ENCODE measurements at regions not wholly inside any gene's neighbourhood (a gene's known extent, or its start where the extent isn't known, plus 50 kb on each side); places are given as distances from the start of the nearest gene placed in this dataset.

- Histone ChIP-seq H3K4me3 (no peak overlapping the region), H3K36me3 (no peaks in the 10 kb centered on the region), H3K27ac (no peak overlapping the region), H3K9me3 (no peaks in the 10 kb centered on the region), H3K4me1 (no peaks in the 10 kb centered on the region), H3K27me3 (no peaks in the 10 kb centered on the region)
- DNase-seq (ENCODE audit: low spot score in 2 of 2), result no peak
- WGBS, result 75% methylated on average over 4 of the region's 4 CpGs
- no peak for TF ChIP-seq CTCF (IDR thresholded peaks at IDR 0.05)
- TF ChIP-seq POLR2A (IDR thresholded peaks at IDR 0.05), result no peak
- TF ChIP-seq EP300 (IDR thresholded peaks at IDR 0.05), result no peak
- no peak for TF ChIP-seq POLR2AphosphoS5 (IDR thresholded peaks at IDR 0.05)
Measured at GRCh38 chr20:33914919-33915318, 78.8 kb upstream of the RALY start.

GRCh38 chr20:33915726-33916331 is 77.9 kb upstream of the RALY start:
- WGBS, result 78% methylated on average over 6 of the region's 6 CpGs
- H3K36me3 ChIP-seq, result no peaks in the 10 kb centered on the region
- H3K9me3 ChIP-seq, result no peaks in the 10 kb centered on the region
- no peaks in the 10 kb centered on the region for H3K27me3 ChIP-seq
- H3K4me1 ChIP-seq, result no peaks in the 10 kb centered on the region
- no peak overlapping the region for H3K4me3 ChIP-seq
- no peak for DNase-seq (ENCODE audit: low spot score in 2 of 2)
- H3K27ac ChIP-seq, result no peak overlapping the region
- TF ChIP-seq POLR2A (IDR thresholded peaks at IDR 0.05), result no peak
- TF ChIP-seq POLR2AphosphoS5 (IDR thresholded peaks at IDR 0.05), result no peak
- no peak for TF ChIP-seq EP300 (IDR thresholded peaks at IDR 0.05)
- peak in 1 of 2 donors; percentile 45 for TF ChIP-seq CTCF (IDR thresholded peaks at IDR 0.05)

- 83% methylated on average over 2 of the region's 2 CpGs for WGBS
- no peaks in the 10 kb centered on the region for H3K36me3 ChIP-seq
- H3K27ac ChIP-seq, result no peak overlapping the region
- H3K9me3 ChIP-seq, result no peaks in the 10 kb centered on the region
- no peaks in the 10 kb centered on the region for H3K4me1 ChIP-seq
- no peaks in the 10 kb centered on the region for H3K27me3 ChIP-seq
- no peak overlapping the region for H3K4me3 ChIP-seq
- no peak for TF ChIP-seq POLR2A (IDR thresholded peaks at IDR 0.05)
- TF ChIP-seq CTCF (IDR thresholded peaks at IDR 0.05), result no peak
- TF ChIP-seq POLR2AphosphoS5 (IDR thresholded peaks at IDR 0.05), result no peak
- TF ChIP-seq EP300 (IDR thresholded peaks at IDR 0.05), result no peak
- no peak for DNase-seq (ENCODE audit: low spot score in 2 of 2)
Measured at GRCh38 chr20:33916768-33917167, 76.9 kb upstream of the RALY start.

- H3K27me3 ChIP-seq, result no peaks in the 10 kb centered on the region
- WGBS, result 53% methylated on average over 6 of the region's 6 CpGs
Measured at GRCh38 chr20:33917831-33918525, 75.7 kb upstream of the RALY start.

More at GRCh38 chr20:33917831-33918525, 75.7 kb upstream of the RALY start:
- no peak overlapping the region for H3K4me3 ChIP-seq
- H3K36me3 ChIP-seq, result no peaks in the 10 kb centered on the region
- H3K27ac ChIP-seq, result no peak overlapping the region
- no peaks in the 10 kb centered on the region for H3K4me1 ChIP-seq
- no peaks in the 10 kb centered on the region for H3K9me3 ChIP-seq
- DNase-seq (ENCODE audit: low spot score in 2 of 2), result no peak
- TF ChIP-seq POLR2AphosphoS5 (IDR thresholded peaks at IDR 0.05) (no peak), CTCF (IDR thresholded peaks at IDR 0.05) (no peak), EP300 (IDR thresholded peaks at IDR 0.05) (no peak), POLR2A (IDR thresholded peaks at IDR 0.05) (no peak)

Data from suprapubic skin (tissue), 4 donors.